ENCODE measurements at regions not wholly inside any gene's neighbourhood (a gene's known extent, or its start where the extent isn't known, plus 50 kb on each side); places are given as distances from the start of the nearest gene placed in this dataset.

- TF ChIP-seq FOXM1 (IDR thresholded peaks at IDR 0.05; ENCODE audit: borderline replicate concordance) (no peak), ZNF384 (IDR thresholded peaks at IDR 0.05) (no peak), CTBP1 (IDR thresholded peaks at IDR 0.05; ENCODE audit: borderline replicate concordance) (no peak), BHLHE40 (IDR thresholded peaks at IDR 0.05; ENCODE audit: borderline replicate concordance) (no peak)
Measured at GRCh38 chr7:155881471-155882350, 69.4 kb upstream of the SHH start.
